ENCODE measurements at regions not wholly inside any gene's neighbourhood (a gene's known extent, or its start where the extent isn't known, plus 50 kb on each side); places are given as distances from the start of the nearest gene placed in this dataset.

DNA sequence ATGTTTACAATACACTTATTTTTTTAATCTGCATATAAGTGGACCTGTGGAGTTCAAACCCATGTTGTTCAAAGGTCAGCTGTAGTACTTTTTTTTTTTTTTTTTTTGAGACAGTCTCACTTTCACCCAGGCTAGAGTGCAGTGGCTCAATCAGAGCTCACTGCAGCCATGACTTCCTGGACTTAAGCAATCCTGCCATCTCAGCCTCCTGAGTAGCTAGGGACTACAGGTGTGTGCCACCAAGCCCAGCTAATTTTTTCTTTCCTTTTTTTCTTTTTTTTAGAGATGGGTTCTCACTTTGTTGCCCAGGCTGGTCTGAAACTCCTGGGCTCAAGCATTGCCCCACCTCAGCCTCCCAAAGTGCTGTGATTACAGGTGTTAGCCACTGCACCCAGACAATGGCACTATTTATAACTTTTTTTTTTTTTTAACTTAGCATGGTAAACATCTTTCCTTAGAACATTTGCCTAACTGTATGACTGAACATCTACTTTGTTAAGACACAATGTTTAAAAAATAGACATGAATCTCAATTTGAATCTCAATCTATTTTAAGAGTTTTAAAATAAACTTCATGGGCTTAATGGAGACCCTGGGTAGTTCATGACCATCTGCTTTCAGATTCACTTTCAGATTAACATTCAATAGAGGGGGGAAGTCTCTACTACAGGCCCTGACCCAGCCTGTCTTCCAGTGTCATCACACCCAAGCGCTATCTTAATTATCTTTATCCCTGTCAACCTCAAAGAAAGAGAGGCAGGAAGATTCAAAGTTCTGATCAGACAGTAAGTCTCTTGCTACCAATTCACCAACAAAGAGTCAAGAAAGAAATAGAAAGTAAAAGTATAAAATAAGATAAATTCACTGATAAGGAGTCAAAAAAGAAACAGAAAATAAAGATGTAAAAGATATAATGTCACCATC, 97.7 kb upstream of the DOCK9 start:
- Histone ChIP-seq H2AFZ (no peak overlapping the region), H3K27me3 (ENCODE audit: control insufficient read depth, insufficient read depth, low read length) (no peaks in the 10 kb centered on the region), H3K79me2 (no peaks in the 10 kb centered on the region), H3K4me1 (no peaks in the 10 kb centered on the region), H3K4me2 (ENCODE audit: low read length) (no peak overlapping the region), H3K9me3 (ENCODE audit: control insufficient read depth, low read length) (no peaks in the 10 kb centered on the region), H3K4me3 (ENCODE audit: low read depth, low read length) (no peak overlapping the region), H3K9ac (no peak overlapping the region), H3K36me3 (ENCODE audit: control insufficient read depth, insufficient read depth, low read length) (no peaks in the 10 kb centered on the region), H3K27ac (peak overlapping the region; percentile 7)
- TF ChIP-seq, protein P1, sequence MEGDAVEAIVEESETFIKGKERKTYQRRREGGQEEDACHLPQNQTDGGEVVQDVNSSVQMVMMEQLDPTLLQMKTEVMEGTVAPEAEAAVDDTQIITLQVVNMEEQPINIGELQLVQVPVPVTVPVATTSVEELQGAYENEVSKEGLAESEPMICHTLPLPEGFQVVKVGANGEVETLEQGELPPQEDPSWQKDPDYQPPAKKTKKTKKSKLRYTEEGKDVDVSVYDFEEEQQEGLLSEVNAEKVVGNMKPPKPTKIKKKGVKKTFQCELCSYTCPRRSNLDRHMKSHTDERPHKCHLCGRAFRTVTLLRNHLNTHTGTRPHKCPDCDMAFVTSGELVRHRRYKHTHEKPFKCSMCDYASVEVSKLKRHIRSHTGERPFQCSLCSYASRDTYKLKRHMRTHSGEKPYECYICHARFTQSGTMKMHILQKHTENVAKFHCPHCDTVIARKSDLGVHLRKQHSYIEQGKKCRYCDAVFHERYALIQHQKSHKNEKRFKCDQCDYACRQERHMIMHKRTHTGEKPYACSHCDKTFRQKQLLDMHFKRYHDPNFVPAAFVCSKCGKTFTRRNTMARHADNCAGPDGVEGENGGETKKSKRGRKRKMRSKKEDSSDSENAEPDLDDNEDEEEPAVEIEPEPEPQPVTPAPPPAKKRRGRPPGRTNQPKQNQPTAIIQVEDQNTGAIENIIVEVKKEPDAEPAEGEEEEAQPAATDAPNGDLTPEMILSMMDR (IDR thresholded peaks at IDR 0.05), result no peak

DNA sequence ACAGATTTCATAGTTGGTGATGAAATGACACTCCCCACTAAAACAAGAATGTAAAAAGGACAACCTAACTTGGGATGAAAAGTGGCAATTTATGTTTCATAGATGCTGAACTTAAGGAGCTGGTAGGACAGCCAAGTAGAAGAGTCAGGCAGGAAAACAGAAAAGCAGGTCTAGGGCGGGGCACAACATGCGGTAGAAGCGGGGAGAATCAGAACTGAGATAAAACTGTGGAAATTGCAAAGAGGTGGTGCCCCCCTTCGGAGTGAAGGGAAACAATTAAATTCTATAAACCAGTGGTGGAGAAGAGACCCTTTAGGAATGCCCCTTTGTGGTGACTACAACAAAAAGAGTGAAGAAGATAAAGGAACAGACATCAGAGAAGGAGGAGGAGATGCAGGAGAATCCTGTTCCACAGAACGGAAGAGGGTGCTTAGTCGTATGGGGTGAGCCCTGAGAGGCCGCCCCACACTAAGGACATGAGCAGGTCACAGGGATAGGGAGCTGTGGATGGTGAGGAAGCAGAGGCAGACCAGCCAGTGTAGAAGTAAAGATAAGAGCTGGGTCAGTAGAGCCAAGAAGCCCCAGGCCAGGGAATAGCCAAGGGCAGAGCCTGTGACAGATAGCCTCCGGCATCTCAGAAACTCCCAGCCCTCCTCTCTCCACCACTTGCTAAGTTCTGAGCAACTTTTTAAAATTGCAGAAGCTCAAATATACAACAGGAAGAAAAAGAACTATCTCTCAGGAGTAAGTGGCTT, 100.3 kb upstream of the DOCK9 start:
- no peak overlapping the region for H3K9ac ChIP-seq
- no peaks in the 10 kb centered on the region for H3K4me1 ChIP-seq
- H3K27ac ChIP-seq, result no peak overlapping the region
- H3K4me2 ChIP-seq (ENCODE audit: low read length), result no peak overlapping the region
- H3K9me3 ChIP-seq (ENCODE audit: control insufficient read depth, low read length), result no peaks in the 10 kb centered on the region
- no peaks in the 10 kb centered on the region for H3K36me3 ChIP-seq (ENCODE audit: control insufficient read depth, insufficient read depth, low read length)
- H3K4me3 ChIP-seq (ENCODE audit: low read depth, low read length), result no peak overlapping the region
- TF ChIP-seq, protein P1 (IDR thresholded peaks at IDR 0.05), result no peak
- no peaks in the 10 kb centered on the region for H3K79me2 ChIP-seq
- H2AFZ ChIP-seq, result no peak overlapping the region
- no peaks in the 10 kb centered on the region for H3K27me3 ChIP-seq (ENCODE audit: control insufficient read depth, insufficient read depth, low read length)

DNA sequence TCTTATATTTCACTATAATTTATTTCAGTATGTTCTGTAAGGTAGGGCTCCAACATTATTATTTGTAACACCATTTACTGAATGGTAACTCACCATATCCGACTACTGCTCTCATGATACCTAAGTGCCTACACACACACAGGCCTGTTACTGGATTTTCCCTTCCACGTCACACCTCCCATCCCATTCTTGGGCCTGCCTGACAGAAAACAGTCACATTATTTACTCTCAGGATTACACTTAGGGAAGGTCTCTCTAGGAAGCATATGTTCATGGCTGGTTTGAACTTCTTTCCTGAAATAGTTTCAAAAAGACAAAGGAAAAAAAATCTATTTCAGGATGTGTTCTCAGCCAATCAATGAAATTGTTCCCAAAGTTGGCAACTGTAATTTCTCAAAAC, 102.3 kb upstream of the DOCK9 start:
- Histone ChIP-seq H3K36me3 (ENCODE audit: control insufficient read depth, insufficient read depth, low read length) (no peaks in the 10 kb centered on the region), H3K4me1 (no peaks in the 10 kb centered on the region), H3K9ac (no peak overlapping the region), H2AFZ (no peak overlapping the region), H3K79me2 (no peaks in the 10 kb centered on the region), H3K27me3 (ENCODE audit: control insufficient read depth, insufficient read depth, low read length) (no peaks in the 10 kb centered on the region), H3K4me3 (ENCODE audit: low read depth, low read length) (no peak overlapping the region), H3K9me3 (ENCODE audit: control insufficient read depth, low read length) (no peaks in the 10 kb centered on the region), H3K4me2 (ENCODE audit: low read length) (no peak overlapping the region), H3K27ac (no peak overlapping the region)
- TF ChIP-seq, protein P1 (IDR thresholded peaks at IDR 0.05), result no peak

DNA sequence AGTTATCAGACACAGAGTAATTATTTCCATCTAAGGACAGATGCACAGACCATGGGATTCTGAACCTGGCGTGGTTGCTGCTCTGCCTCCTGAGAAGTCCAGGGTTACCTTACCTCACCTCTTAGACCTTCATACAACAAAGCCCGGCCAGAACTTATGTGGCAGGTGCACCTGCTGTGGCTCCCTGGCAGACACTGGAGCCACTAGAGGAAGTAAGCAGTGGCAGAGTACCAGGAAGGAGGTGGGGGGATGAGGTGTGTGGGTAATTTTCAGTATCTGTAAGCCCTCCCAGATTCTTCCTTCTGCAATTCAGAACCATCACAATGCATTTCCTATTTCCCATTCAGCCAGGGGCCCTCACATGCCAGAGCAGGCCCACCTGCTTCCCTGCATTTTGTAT, 106.1 kb upstream of the DOCK9 start:
- no peak overlapping the region for H3K4me3 ChIP-seq (ENCODE audit: low read depth, low read length)
- H3K27me3 ChIP-seq (ENCODE audit: control insufficient read depth, insufficient read depth, low read length), result no peaks in the 10 kb centered on the region
- H2AFZ ChIP-seq, result no peak overlapping the region
- H3K9ac ChIP-seq, result no peak overlapping the region
- no peak overlapping the region for H3K4me2 ChIP-seq (ENCODE audit: low read length)
- no peaks in the 10 kb centered on the region for H3K9me3 ChIP-seq (ENCODE audit: control insufficient read depth, low read length)
- H3K4me1 ChIP-seq, result no peaks in the 10 kb centered on the region
- TF ChIP-seq, protein P1 (IDR thresholded peaks at IDR 0.05), result no peak
- H3K79me2 ChIP-seq, result no peaks in the 10 kb centered on the region
- no peaks in the 10 kb centered on the region for H3K36me3 ChIP-seq (ENCODE audit: control insufficient read depth, insufficient read depth, low read length)
- H3K27ac ChIP-seq, result no peak overlapping the region

All from parathyroid adenoma (tissue), 2 donors.